LNCaP clone FGC (cell line): ENCODE measurements at regions not wholly inside any gene's neighbourhood (a gene's known extent, or its start where the extent isn't known, plus 50 kb on each side); places are given as distances from the start of the nearest gene placed in this dataset.

ENCODE experiments used
- DNase-seq: peaks from one replicate; pipeline ENCODE4 v3.0.0-alpha.2; 2011; ENCODE audit warnings: low read depth
- H3K4me3 ChIP-seq: 2 replicates; pipeline ENCODE4 v1.5.1; 2011; ENCODE audit warnings: mild to moderate bottlenecking, low read depth, low read length, control low read depth
- CTCF ChIP-seq: IDR thresholded peaks from 2 replicates; pipeline ENCODE4 v1.5.1; 2012; ENCODE audit warnings: mild to moderate bottlenecking; ENCODE audit not compliant: control insufficient read depth, insufficient read depth; ENCODE audit errors: extremely low read depth

DNA sequence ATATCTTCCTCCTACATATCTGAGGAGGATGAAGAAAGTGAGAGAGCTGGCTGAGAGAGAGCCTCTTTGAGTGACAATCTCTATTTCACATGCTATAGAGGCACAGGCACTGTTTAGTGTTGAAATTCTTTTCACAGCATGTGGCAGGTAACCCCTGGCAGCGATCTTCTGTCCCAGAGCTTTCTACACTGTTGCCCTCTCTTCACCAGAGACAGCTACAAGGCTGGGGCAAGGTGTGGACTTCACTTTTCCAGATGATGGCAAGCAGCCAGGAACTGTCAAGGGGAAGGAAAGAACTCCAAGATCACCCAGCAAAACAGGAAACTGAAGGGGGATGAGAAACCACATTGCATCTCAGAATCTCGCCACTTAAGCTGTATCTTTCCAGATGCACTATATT, 205.2 kb downstream of the CAAP1 start:
- TF ChIP-seq CTCF = no peak
- no peak overlapping the region for H3K4me3 ChIP-seq
- no peak for DNase-seq

- no peak overlapping the region for H3K4me3 ChIP-seq
- no peak for DNase-seq
- TF ChIP-seq CTCF = no peak
Observed at GRCh38 chr9:26685818-26686217, 206.8 kb downstream of the CAAP1 start.

GRCh38 chr9:26684029-26684428, 208.6 kb downstream of the CAAP1 start:
- H3K4me3 ChIP-seq = no peak overlapping the region
- DNase-seq = no peak
- no peak for TF ChIP-seq CTCF

DNA sequence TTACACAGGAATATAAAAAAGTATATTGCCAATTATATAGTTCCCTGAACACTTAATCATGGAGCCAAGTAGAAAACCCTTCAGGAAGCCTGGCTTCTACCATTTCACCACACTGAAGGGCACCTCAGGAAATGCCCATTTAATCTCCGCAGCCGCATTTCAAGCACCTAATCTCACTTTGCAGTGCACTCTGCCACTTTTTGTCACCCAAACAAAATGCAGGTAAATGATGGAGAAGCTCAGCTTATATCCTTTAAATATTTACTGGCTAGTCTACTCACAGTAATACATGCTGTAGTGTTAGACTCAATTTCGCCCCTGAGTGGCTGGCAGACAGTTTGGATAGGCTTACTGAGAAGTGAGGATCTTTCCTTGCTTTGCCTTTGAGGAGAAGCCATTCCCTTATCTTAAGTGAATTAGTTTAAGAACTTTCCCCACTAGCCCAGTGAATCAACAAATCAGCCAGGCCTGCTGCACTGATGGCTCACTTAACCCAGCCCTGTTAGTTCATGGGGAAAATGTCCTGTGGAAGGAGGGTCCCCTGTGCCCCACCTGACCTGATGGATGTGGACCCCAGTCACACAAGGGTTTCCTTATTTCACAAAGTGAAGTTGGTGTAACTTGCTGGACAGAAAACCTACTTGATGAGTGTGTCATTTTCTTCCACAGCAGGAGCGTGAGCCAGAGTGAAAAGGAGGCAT, 209.7 kb downstream of the CAAP1 start:
- no peak overlapping the region for H3K4me3 ChIP-seq
- DNase-seq = no peak
- no peak for TF ChIP-seq CTCF

- no peak overlapping the region for H3K4me3 ChIP-seq
- DNase-seq = peak; percentile 90
- no peak for TF ChIP-seq CTCF
Observed at GRCh38 chr9:26682041-26682440, 210.6 kb downstream of the CAAP1 start.

DNA sequence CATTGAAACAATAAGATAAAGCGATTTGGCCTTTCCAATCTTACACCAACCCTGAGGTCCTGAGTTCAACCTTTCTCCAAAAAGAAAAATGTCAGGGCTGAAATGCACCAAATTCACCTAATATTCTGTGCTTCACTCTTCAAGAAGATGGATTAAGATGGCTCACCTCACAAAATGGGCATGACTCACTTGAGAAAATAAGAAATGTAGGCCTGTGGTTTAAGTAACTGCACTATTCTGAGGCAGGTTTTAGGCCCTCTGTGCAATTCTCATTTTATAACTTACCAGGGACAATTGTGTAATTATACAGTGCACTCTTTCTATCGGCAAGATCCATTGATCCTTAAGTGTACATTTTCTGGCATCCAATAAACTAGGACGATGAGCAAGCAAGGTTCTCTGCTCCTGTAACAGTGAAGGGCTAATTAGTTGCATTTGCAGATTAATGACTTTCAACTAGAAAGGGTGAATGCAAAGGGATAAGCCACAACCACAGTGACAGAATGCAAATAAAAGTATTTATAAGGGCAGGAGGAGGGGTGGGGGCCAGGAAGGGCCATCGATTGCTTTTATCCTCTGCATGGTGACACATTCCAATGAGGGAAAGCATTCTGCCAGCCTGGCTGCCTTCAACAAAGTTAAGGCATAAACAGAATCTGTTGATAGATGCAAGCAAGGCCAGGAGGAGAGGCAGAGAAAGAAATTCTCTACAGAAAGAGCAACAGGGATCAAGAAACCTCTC, 214.5 kb downstream of the CAAP1 start:
- no peak for TF ChIP-seq CTCF
- no peak for DNase-seq
- no peak overlapping the region for H3K4me3 ChIP-seq
